Thoracic aorta (tissue), 2 donors: ENCODE measurements at regions not wholly inside any gene's neighbourhood (a gene's known extent, or its start where the extent isn't known, plus 50 kb on each side); places are given as distances from the start of the nearest gene placed in this dataset.

Experiments used
- ATAC-seq: fragments of 150-250 bp; one replicate; pipeline ENCODE4 v1.8.0; 2017; ENCODE audit warnings: low read depth; ENCODE audit not compliant: insufficient number of reproducible peaks, low FRiP score
- DNase-seq: peaks from one replicate; pipeline ENCODE4 v3.0.0-alpha.2; 2020; ENCODE audit warnings: low spot score
- H3K27ac ChIP-seq, 2 donors: fragments of 200-600 bp; sonication (generic); 1 replicate in 1 of 2; 2 replicates in 1 of 2; pipeline ENCODE4 v1.5.1; 2016; ENCODE audit warnings: mild to moderate bottlenecking in 2 of 2, moderate library complexity in 2 of 2
- H3K27me3 ChIP-seq: fragments of 200-600 bp; sonication (generic); replicated peaks from 2 replicates; pipeline ENCODE4 v1.6.0; 2016; ENCODE audit warnings: mild to moderate bottlenecking; ENCODE audit not compliant: insufficient read depth
- H3K36me3 ChIP-seq: fragments of 200-600 bp; sonication (generic); one replicate; pipeline ENCODE4 v1.5.1; 2016
- H3K4me1 ChIP-seq, 2 donors: fragments of 200-600 bp; sonication (generic); 1 replicate in 1 of 2; 2 replicates in 1 of 2; pipeline versions ENCODE4 v1.5.1 to v1.6.0; 2016; ENCODE audit warnings: low read depth in 2 of 2, mild to moderate bottlenecking in 1 of 2; ENCODE audit not compliant: control insufficient read depth in 1 of 2
- H3K4me3 ChIP-seq: fragments of 200-600 bp; sonication (generic); 2 replicates; pipeline ENCODE4 v1.5.1; 2016; ENCODE audit warnings: mild to moderate bottlenecking
- H3K9me3 ChIP-seq: fragments of 200-600 bp; sonication (generic); 2 replicates; pipeline ENCODE4 v1.5.1; 2016
- TF ChIP-seq, protein P1 (sequence below): fragments of 200-600 bp; sonication (generic); IDR thresholded peaks from one replicate; pipeline ENCODE4 v1.5.1; 2019; ENCODE audit warnings: antibody characterized with exemption

DNA sequence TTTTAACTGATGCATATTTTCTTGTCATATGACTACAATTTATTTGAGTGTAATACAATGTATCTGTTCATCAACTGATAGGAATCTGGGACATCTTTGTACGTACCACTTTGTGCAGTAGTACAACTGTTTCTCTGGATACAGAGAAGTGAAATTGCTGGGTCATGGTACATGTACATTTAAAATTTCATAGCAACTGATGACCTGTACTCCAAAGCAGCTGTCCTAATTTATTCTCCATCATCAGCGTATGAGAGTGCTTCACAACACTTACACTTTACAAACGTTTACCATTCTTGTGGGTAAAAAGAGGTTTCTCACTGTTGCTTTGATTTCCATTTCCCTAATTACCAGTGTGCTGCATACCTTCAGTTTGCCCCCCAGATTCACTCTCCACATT, 552.8 kb upstream of the CADM1 start:
- no peaks in the 10 kb centered on the region for H3K4me1 ChIP-seq
- H3K27ac ChIP-seq, result no peak overlapping the region
- TF ChIP-seq, protein P1, sequence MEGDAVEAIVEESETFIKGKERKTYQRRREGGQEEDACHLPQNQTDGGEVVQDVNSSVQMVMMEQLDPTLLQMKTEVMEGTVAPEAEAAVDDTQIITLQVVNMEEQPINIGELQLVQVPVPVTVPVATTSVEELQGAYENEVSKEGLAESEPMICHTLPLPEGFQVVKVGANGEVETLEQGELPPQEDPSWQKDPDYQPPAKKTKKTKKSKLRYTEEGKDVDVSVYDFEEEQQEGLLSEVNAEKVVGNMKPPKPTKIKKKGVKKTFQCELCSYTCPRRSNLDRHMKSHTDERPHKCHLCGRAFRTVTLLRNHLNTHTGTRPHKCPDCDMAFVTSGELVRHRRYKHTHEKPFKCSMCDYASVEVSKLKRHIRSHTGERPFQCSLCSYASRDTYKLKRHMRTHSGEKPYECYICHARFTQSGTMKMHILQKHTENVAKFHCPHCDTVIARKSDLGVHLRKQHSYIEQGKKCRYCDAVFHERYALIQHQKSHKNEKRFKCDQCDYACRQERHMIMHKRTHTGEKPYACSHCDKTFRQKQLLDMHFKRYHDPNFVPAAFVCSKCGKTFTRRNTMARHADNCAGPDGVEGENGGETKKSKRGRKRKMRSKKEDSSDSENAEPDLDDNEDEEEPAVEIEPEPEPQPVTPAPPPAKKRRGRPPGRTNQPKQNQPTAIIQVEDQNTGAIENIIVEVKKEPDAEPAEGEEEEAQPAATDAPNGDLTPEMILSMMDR, result no peak
- no peaks in the 10 kb centered on the region for H3K9me3 ChIP-seq
- no peak for ATAC-seq
- no peaks in the 10 kb centered on the region for H3K27me3 ChIP-seq
- H3K4me3 ChIP-seq, result no peak overlapping the region
- H3K36me3 ChIP-seq, result no peaks in the 10 kb centered on the region
- DNase-seq, result no peak

DNA sequence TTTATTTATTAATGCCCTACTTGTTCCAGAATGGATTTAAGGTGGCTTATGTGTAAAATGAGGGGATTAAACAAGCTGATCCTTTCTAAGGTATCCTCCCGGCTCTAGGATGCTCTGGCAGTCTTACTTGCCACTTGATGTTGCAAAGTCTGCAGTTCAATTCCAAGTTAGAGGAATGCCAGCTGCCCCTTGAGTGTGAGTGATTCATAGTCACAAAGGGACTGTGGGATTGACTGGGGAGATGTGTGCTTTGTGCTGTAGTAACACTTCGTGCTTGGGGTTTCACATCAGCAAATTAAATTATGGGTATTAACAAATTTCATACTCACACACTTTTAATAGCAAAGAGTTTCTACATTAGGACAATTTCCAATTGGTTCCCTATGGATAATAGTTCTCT, 550.8 kb upstream of the CADM1 start:
- Histone ChIP-seq H3K4me1 (no peaks in the 10 kb centered on the region), H3K36me3 (no peaks in the 10 kb centered on the region), H3K4me3 (no peak overlapping the region), H3K27me3 (no peaks in the 10 kb centered on the region), H3K27ac (no peak overlapping the region), H3K9me3 (no peaks in the 10 kb centered on the region)
- DNase-seq (no peak), ATAC-seq (no peak)
- TF ChIP-seq, protein P1, result no peak

DNA sequence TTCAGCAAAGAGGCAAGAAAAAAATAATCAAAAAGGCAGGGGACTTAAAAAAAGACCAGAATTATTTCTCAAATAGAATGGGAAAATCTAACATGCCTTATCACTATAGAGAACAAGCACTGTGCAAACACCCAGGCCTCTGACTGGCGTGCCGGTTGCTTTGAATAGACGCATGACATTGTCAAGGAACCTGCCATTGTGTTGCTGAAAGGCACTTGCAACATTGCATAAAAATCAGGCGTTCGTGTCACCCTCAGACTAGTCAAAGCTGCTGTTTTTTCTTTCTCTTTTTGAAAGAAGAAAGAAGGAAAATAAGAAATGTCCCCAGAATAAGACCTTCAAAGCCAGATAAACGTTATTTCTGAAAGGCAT, 549.3 kb upstream of the CADM1 start:
- ATAC-seq, result no peak
- TF ChIP-seq, protein P1, result no peak

DNA sequence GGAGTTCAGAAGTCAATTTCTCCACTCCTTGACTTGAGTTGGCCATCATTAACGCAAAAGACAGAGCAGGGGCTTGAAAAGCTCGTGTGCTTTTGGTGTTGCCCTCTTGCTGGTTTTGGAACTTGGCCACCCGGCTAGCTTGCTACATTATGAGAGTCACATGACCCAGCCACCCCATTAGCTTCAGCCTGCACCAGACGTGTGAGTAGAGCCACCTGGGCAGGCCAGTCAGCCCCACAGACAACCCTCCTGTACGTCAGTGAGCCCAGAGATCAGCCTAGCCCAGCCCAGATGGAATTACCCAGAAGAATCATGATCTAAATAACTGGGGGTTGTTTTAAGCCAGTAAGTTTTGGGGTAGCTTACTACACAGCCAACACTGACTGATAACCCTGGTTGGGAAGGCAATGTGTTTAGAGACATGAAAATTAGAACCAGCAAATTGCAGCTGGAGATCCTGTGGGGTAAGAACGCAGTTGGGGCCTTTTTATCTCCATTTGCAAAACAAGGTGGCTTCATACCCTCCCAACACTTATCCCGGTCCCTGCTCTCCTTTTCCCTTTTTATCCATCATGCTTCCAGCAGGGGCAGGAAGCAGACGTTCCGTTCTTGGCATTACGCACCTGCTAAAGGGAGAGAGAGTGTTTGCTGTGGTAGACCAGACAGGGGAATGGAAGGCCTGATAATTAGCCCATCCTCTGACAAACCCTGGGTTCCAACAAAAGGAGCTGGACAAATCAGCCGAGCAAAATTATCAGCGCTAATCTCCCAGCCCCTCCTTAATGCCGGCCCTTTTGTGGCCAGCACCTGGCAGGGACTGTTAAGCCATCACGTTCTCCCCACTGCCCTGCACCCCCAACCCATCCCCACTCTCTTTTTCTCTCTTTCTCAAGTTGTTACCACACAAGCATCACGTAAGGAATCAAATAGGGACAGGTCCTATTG, 548.7 kb upstream of the CADM1 start:
- H3K27me3 ChIP-seq, result no peaks in the 10 kb centered on the region
- no peaks in the 10 kb centered on the region for H3K9me3 ChIP-seq
- no peaks in the 10 kb centered on the region for H3K36me3 ChIP-seq
- ATAC-seq (no peak), DNase-seq (no peak)
- H3K27ac ChIP-seq, result no peak overlapping the region
- no peaks in the 10 kb centered on the region for H3K4me1 ChIP-seq
- H3K4me3 ChIP-seq, result no peak overlapping the region
- TF ChIP-seq, protein P1, result no peak

More for the DNA sequence above, 549.3 kb upstream of the CADM1 start:
- Histone ChIP-seq H3K27me3 (no peaks in the 10 kb centered on the region), H3K27ac (no peak overlapping the region), H3K9me3 (no peaks in the 10 kb centered on the region), H3K4me1 (no peaks in the 10 kb centered on the region), H3K36me3 (no peaks in the 10 kb centered on the region), H3K4me3 (no peak overlapping the region)
- DNase-seq, result no peak

DNA sequence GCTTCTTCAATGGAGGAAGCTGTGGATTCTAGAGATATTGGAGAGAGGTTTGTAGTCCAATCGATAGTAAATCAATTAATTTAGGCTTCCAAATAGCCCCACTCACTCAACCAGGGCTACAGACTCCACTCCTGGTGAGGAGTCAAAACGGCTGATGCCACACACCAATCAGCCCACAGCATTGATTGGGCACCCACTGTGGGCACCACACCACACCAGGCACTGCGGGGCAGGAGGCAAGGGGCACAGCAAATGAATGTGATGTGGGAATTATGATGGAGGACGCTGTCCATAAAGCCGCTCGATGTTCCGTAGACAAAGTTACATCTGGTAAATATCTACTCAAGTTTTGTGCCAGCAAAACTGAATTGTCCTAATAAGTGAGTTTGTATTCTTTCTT, 547.3 kb upstream of the CADM1 start:
- no peak overlapping the region for H3K4me3 ChIP-seq
- TF ChIP-seq, protein P1, result no peak
- H3K36me3 ChIP-seq, result no peaks in the 10 kb centered on the region
- DNase-seq (no peak), ATAC-seq (no peak)
- no peaks in the 10 kb centered on the region for H3K9me3 ChIP-seq
- H3K4me1 ChIP-seq, result no peaks in the 10 kb centered on the region
- no peaks in the 10 kb centered on the region for H3K27me3 ChIP-seq
- H3K27ac ChIP-seq, result no peak overlapping the region
